T-helper 2 cell treated with Interferon-gamma antibody and Interleukin-4, amounts not matched to agents 5 μg/mL and 100 μg/mL, for 36 hours (primary cell): ENCODE measurements at regions not wholly inside any gene's neighbourhood (a gene's known extent, or its start where the extent isn't known, plus 50 kb on each side); places are given as distances from the start of the nearest gene placed in this dataset.

Experiments
- DNase-seq: peaks from one replicate; pipeline ENCODE4 v3.0.0; 2021; ENCODE audit warnings: low spot score
- H3K27ac Mint-ChIP-seq: one replicate; pipeline ENCODE4 v1.8.0; 2021; ENCODE audit warnings: mild to moderate bottlenecking, mixed read lengths
- H3K27me3 Mint-ChIP-seq: one replicate; pipeline ENCODE4 v1.8.0; 2021; ENCODE audit warnings: low read depth, mixed read lengths
- H3K36me3 Mint-ChIP-seq: one replicate; pipeline ENCODE4 v1.8.0; 2021; ENCODE audit warnings: low read depth, mixed read lengths
- H3K4me1 Mint-ChIP-seq: one replicate; pipeline ENCODE4 v1.8.0; 2021; ENCODE audit warnings: low read depth, mixed read lengths
- H3K4me3 Mint-ChIP-seq: one replicate; pipeline ENCODE4 v1.8.0; 2022; ENCODE audit warnings: mild to moderate bottlenecking, moderate library complexity, mixed read lengths
- H3K9me3 Mint-ChIP-seq: one replicate; pipeline ENCODE4 v1.8.0; 2021; ENCODE audit warnings: mixed read lengths

- no peaks in the 10 kb centered on the region for H3K4me1 Mint-ChIP-seq
Measured at GRCh38 chr11:69427337-69427736, 54.1 kb upstream of the LINC01488 start.

GRCh38 chr11:69427906-69428880, 53.3 kb upstream of the LINC01488 start:
- H3K4me1 Mint-ChIP-seq: no peaks in the 10 kb centered on the region

More at GRCh38 chr11:69427337-69427736, 54.1 kb upstream of the LINC01488 start:
- Mint-ChIP-seq H3K4me3 (no peak overlapping the region), H3K27ac (no peak overlapping the region), H3K36me3 (no peaks in the 10 kb centered on the region), H3K9me3 (peaks cover 13% of the 10 kb centered on the region), H3K27me3 (no peaks in the 10 kb centered on the region)
- DNase-seq: no peak

GRCh38 chr11:69429716-69430491, 51.6 kb upstream of the LINC01488 start:
- no peaks in the 10 kb centered on the region for H3K36me3 Mint-ChIP-seq
- peaks cover 6% of the 10 kb centered on the region for H3K9me3 Mint-ChIP-seq
- no peak for DNase-seq
- H3K27me3 Mint-ChIP-seq: peaks cover 3% of the 10 kb centered on the region
- H3K27ac Mint-ChIP-seq: no peak overlapping the region
- H3K4me1 Mint-ChIP-seq: no peaks in the 10 kb centered on the region
- no peak overlapping the region for H3K4me3 Mint-ChIP-seq

More at GRCh38 chr11:69427906-69428880, 53.3 kb upstream of the LINC01488 start:
- DNase-seq: no peak
- H3K27ac Mint-ChIP-seq: no peak overlapping the region
- H3K9me3 Mint-ChIP-seq: peaks cover 13% of the 10 kb centered on the region
- no peak overlapping the region for H3K4me3 Mint-ChIP-seq
- peaks cover under 1% of the 10 kb centered on the region for H3K27me3 Mint-ChIP-seq
- H3K36me3 Mint-ChIP-seq: no peaks in the 10 kb centered on the region

GRCh38 chr11:69430566-69430965, 50.9 kb upstream of the LINC01488 start:
- Mint-ChIP-seq H3K27me3 (peaks cover 3% of the 10 kb centered on the region), H3K9me3 (peaks cover 2% of the 10 kb centered on the region), H3K36me3 (no peaks in the 10 kb centered on the region), H3K4me3 (no peak overlapping the region), H3K27ac (no peak overlapping the region), H3K4me1 (no peaks in the 10 kb centered on the region)
- DNase-seq: no peak

GRCh38 chr11:69431136-69431535, 50.3 kb upstream of the LINC01488 start:
- no peak overlapping the region for H3K27ac Mint-ChIP-seq
- H3K9me3 Mint-ChIP-seq: no peaks in the 10 kb centered on the region
- no peak overlapping the region for H3K4me3 Mint-ChIP-seq
- no peaks in the 10 kb centered on the region for H3K36me3 Mint-ChIP-seq
- no peaks in the 10 kb centered on the region for H3K4me1 Mint-ChIP-seq
- peaks cover 3% of the 10 kb centered on the region for H3K27me3 Mint-ChIP-seq
- DNase-seq: no peak
